IMR-90 (cell line): ENCODE measurements at regions not wholly inside any gene's neighbourhood (a gene's known extent, or its start where the extent isn't known, plus 50 kb on each side); places are given as distances from the start of the nearest gene placed in this dataset.

Experiments used
- ATAC-seq: fragments of 200-7000 bp; cut with Tn5 transposase; 2 replicates; pipeline ENCODE4 v1.9.1; 2020; ENCODE audit warnings: low read depth, mild to moderate bottlenecking, moderate library complexity
- BruUV-seq: library from RNA; stranded (reverse); fragments of 400-500 nt; replicated peaks from 2 replicates; lab custom pipeline; 2021; lab: Mats Ljungman, UMichigan
- CTCF ChIA-PET: fragments of 300-600 bp; formaldehyde crosslinking; extraction: SDS; loops from one replicate; lab custom pipeline; 2021; ENCODE audit warnings: antibody characterized with exemption; lab: Yijun Ruan, JAX
- POLR2A ChIA-PET: fragments of 300-600 bp; sonication (Branson Sonifier 250); formaldehyde crosslinking; loops from one replicate; lab custom pipeline; 2022; ENCODE audit warnings: antibody characterized with exemption; ENCODE audit not compliant: unreplicated experiment; lab: Charles Lee
- DNase-seq: peaks from one replicate; pipeline ENCODE4 v3.0.0; 2013
- H2AFZ ChIP-seq: replicated peaks from 2 replicates; pipeline ENCODE3; 2013; ENCODE audit warnings: low read length, mild to moderate bottlenecking; ENCODE audit not compliant: poor library complexity
- H2AK5ac ChIP-seq: 2 replicates; pipeline ENCODE4 v1.6.1; 2013; ENCODE audit warnings: low read depth, low read length, inconsistent platforms
- H2AK9ac ChIP-seq: replicated peaks from 2 replicates; pipeline ENCODE3; 2013; ENCODE audit warnings: mild to moderate bottlenecking, low read depth, low read length, moderate library complexity; ENCODE audit not compliant: poor library complexity
- H2BK120ac ChIP-seq: 2 replicates; pipeline ENCODE4 v1.6.1; 2013; ENCODE audit warnings: low read depth, low read length, inconsistent platforms
- H2BK15ac ChIP-seq: 3 replicates; pipeline ENCODE4 v1.6.1; 2013; ENCODE audit warnings: low read depth, low read length, inconsistent platforms
- H2BK20ac ChIP-seq: 2 replicates; pipeline ENCODE4 v1.6.1; 2013; ENCODE audit warnings: low read depth, mild to moderate bottlenecking, inconsistent platforms, low read length, moderate library complexity
- H2BK5ac ChIP-seq: 2 replicates; pipeline ENCODE4 v1.6.1; 2013; ENCODE audit warnings: mild to moderate bottlenecking, low read depth, low read length, inconsistent platforms; ENCODE audit not compliant: poor library complexity, severe bottlenecking
- H3K14ac ChIP-seq: replicated peaks from 2 replicates; pipeline ENCODE4 v1.6.1; 2013; ENCODE audit warnings: low read depth, low read length, inconsistent platforms
- H3K18ac ChIP-seq: 2 replicates; pipeline ENCODE4 v1.6.1; 2013; ENCODE audit warnings: low read depth, low read length, control low read depth
- H3K23ac ChIP-seq: 2 replicates; pipeline ENCODE4 v1.6.1; 2013; ENCODE audit warnings: low read depth, low read length, inconsistent platforms
- H3K27ac ChIP-seq: 2 replicates; pipeline ENCODE4 v1.5.1; 2013; ENCODE audit warnings: mild to moderate bottlenecking, control low read depth, low read length; ENCODE audit not compliant: insufficient read depth
- H3K27me3 ChIP-seq: 2 replicates; pipeline ENCODE4 v1.6.1; 2013; ENCODE audit warnings: low read length; ENCODE audit not compliant: control insufficient read depth, insufficient read depth
- H3K36me3 ChIP-seq: 2 replicates; pipeline ENCODE4 v1.6.1; 2013; ENCODE audit warnings: low read length, mixed read lengths; ENCODE audit not compliant: control insufficient read depth, insufficient read depth
- H3K4ac ChIP-seq: 2 replicates; pipeline ENCODE4 v1.6.1; 2013; ENCODE audit warnings: low read depth, low read length, inconsistent platforms
- H3K4me1 ChIP-seq: 2 replicates; pipeline ENCODE4 v1.6.1; 2013; ENCODE audit warnings: low read length, mixed read lengths; ENCODE audit not compliant: control insufficient read depth, insufficient read depth
- H3K4me2 ChIP-seq: 2 replicates; pipeline ENCODE4 v1.6.1; 2013; ENCODE audit warnings: low read depth, mild to moderate bottlenecking, control low read depth, low read length, moderate library complexity
- H3K4me3 ChIP-seq: 2 replicates; pipeline ENCODE4 v1.5.1; 2013; ENCODE audit warnings: low read depth, mild to moderate bottlenecking, control low read depth, low read length, moderate library complexity; ENCODE audit not compliant: insufficient read depth
- H3K56ac ChIP-seq: 2 replicates; pipeline ENCODE4 v1.6.1; 2013; ENCODE audit warnings: low read length, inconsistent platforms; ENCODE audit not compliant: insufficient read depth; ENCODE audit errors: extremely low read depth
- H3K79me1 ChIP-seq, 2 experiments: 2 replicates each; pipeline ENCODE4 v1.6.1; 2013; ENCODE audit warnings: low read length in 2 of 2, inconsistent platforms in 1 of 2, low read depth in 1 of 2
- H3K9ac ChIP-seq: 2 replicates; pipeline ENCODE4 v1.6.1; 2013; ENCODE audit warnings: low read depth, low read length, control low read depth
- H3K9me1 ChIP-seq: 2 replicates; pipeline ENCODE4 v1.6.1; 2013; ENCODE audit warnings: low read length, inconsistent platforms; ENCODE audit not compliant: insufficient read depth
- H3K9me3 ChIP-seq: 2 replicates; pipeline ENCODE4 v1.6.1; 2013; ENCODE audit warnings: low read length; ENCODE audit not compliant: control insufficient read depth, insufficient read depth
- H4K20me1 ChIP-seq: 2 replicates; pipeline ENCODE4 v1.6.1; 2013; ENCODE audit warnings: low read length, inconsistent platforms; ENCODE audit not compliant: insufficient read depth
- H4K5ac ChIP-seq: 2 replicates; pipeline ENCODE4 v1.6.1; 2013; ENCODE audit warnings: mild to moderate bottlenecking, low read depth, low read length, control low read depth
- H4K8ac ChIP-seq, 2 experiments: 2 replicates each; pipeline ENCODE4 v1.6.1; 2013; ENCODE audit warnings: low read depth in 2 of 2, low read length in 2 of 2, control low read depth in 1 of 2, inconsistent platforms in 1 of 2
- H4K91ac ChIP-seq: 2 replicates; pipeline ENCODE4 v1.6.1; 2013; ENCODE audit warnings: low read depth, low read length, inconsistent platforms; ENCODE audit not compliant: insufficient read depth
- BHLHE40 ChIP-seq: fragments of 150-350 bp; IDR thresholded peaks from 2 replicates; pipeline ENCODE4 v1.6.1; 2016; ENCODE audit warnings: mild to moderate bottlenecking, low read depth, low read length
- CEBPB ChIP-seq: IDR thresholded peaks from 2 replicates; pipeline ENCODE4 v1.6.1; 2012; ENCODE audit warnings: low read depth, low read length, improper control_type of control experiment
- CHD1 ChIP-seq: IDR thresholded peaks from 2 replicates; pipeline ENCODE4 v1.6.1; 2012; ENCODE audit warnings: low read depth, low read length, improper control_type of control experiment
- CTCF ChIP-seq: conservative IDR thresholded peaks from 2 replicates; pipeline ENCODE4 v1.5.1; 2012; ENCODE audit warnings: mild to moderate bottlenecking, low read depth, low read length, improper control_type of control experiment
- FOS ChIP-seq: fragments of 150-350 bp; IDR thresholded peaks from 2 replicates; pipeline ENCODE4 v1.6.1; 2016; ENCODE audit warnings: low read depth, low read length
- MAFK ChIP-seq: IDR thresholded peaks from 2 replicates; pipeline ENCODE4 v1.6.1; 2012; ENCODE audit warnings: low read depth, low read length, improper control_type of control experiment
- MAZ ChIP-seq: IDR thresholded peaks from 2 replicates; pipeline ENCODE4 v1.6.1; 2012; ENCODE audit warnings: low read depth, mild to moderate bottlenecking, low read length, improper control_type of control experiment, moderate library complexity, borderline replicate concordance
- MXI1 ChIP-seq: IDR thresholded peaks from 2 replicates; pipeline ENCODE4 v1.6.1; 2012; ENCODE audit warnings: low read depth, mild to moderate bottlenecking, low read length, moderate library complexity, borderline replicate concordance
- NFE2L2 ChIP-seq: fragments of 150-350 bp; IDR thresholded peaks from 2 replicates; pipeline ENCODE4 v1.6.1; 2016; ENCODE audit warnings: low read depth, mild to moderate bottlenecking, low read length
- POLR2A ChIP-seq: IDR thresholded peaks from 2 replicates; pipeline ENCODE4 v1.6.1; 2012; ENCODE audit warnings: mild to moderate bottlenecking, low read depth, low read length
- RAD21 ChIP-seq: IDR thresholded peaks from 2 replicates; pipeline ENCODE4 v1.6.1; 2012; ENCODE audit warnings: low read length, improper control_type of control experiment
- RCOR1 ChIP-seq: IDR thresholded peaks from 2 replicates; pipeline ENCODE4 v1.6.1; 2012; ENCODE audit warnings: mild to moderate bottlenecking, low read length, improper control_type of control experiment; ENCODE audit not compliant: insufficient replicate concordance
- RFX5 ChIP-seq: IDR thresholded peaks from 2 replicates; pipeline ENCODE4 v1.8.0; 2012; ENCODE audit warnings: low read depth, mild to moderate bottlenecking, low read length, moderate library complexity
- SMC3 ChIP-seq: fragments of 150-350 bp; IDR thresholded peaks from 2 replicates; pipeline ENCODE4 v1.6.1; 2016; ENCODE audit warnings: low read depth, mild to moderate bottlenecking, antibody characterized with exemption, low read length, moderate library complexity
- USF2 ChIP-seq: fragments of 150-350 bp; IDR thresholded peaks from 2 replicates; pipeline ENCODE4 v1.6.1; 2017; ENCODE audit warnings: mild to moderate bottlenecking, antibody characterized with exemption, low read length, low read depth
- dilution Hi-C: fragments of 300-500 bp; cut with HindIII; formaldehyde crosslinking; loops from one replicate; pipeline ENCODE4 v1.14.3; 2018; ENCODE audit warnings: low sequenced_read_pairs; ENCODE audit not compliant: unreplicated experiment
- in situ Hi-C: fragments of 300-500 bp; cut with MboI; formaldehyde crosslinking; loops from 3 replicates; pipeline ENCODE4 v1.14.3; 2019; ENCODE audit warnings: low sequenced_read_pairs, inconsistent platforms, mixed read lengths
- intact Hi-C: fragments of 100-400 bp; cut with micrococcal nuclease; formaldehyde crosslinking; loops from 2 replicates; pipeline ENCODE4 v1.10.0; 2022
- TF ChIP-seq, protein P1 (sequence below): fragments of 150-350 bp; IDR thresholded peaks from 2 replicates; pipeline ENCODE4 v1.6.1; 2016; ENCODE audit warnings: low read depth, mild to moderate bottlenecking, low read length, moderate library complexity, borderline replicate concordance

DNA sequence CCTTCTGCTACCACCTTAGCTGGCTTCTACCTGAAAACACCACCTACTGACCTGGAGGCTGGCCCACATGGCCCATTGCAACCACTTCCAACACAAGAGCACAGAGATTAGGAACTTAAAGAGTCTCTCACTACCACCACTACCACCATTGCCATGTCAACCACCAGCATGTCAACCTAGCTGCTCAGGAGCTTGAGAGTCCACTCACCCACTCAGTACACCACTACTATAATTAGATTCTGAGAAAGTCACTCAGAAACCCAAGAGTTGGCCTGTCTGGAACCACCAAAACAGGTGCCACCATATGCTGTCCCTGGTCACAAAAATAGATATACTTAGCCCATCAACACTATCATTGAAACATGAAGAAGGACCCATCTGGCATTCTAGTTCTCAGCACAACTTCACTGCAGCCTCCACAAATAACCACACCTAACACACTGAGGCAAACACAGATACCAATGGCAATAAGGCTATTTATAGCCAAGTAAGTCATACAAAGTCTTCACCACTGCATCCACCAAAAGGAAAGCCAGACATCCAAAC lies 806.7 kb upstream of the EPHA6 start:
- Histone ChIP-seq H4K20me1 (no peaks in the 10 kb centered on the region), H3K9me1 (no peaks in the 10 kb centered on the region), H3K56ac (no peak overlapping the region), H2AK5ac (no peak overlapping the region), H2BK20ac (no peak overlapping the region), H2BK15ac (no peak overlapping the region), H4K8ac (no peak overlapping the region), H2AFZ (no peak overlapping the region), H2BK5ac (no peak overlapping the region), H3K79me1 (no peaks in the 10 kb centered on the region), H3K4me2 (no peak overlapping the region), H3K4me1 (no peaks in the 10 kb centered on the region), H3K27ac (no peak overlapping the region), H3K9me3 (peaks cover 15% of the 10 kb centered on the region), H3K4ac (no peak overlapping the region), H3K14ac (no peak overlapping the region), H3K18ac (no peak overlapping the region), H2AK9ac (no peak overlapping the region), H3K4me3 (no peak overlapping the region), H3K27me3 (no peaks in the 10 kb centered on the region), H3K9ac (no peak overlapping the region), H2BK120ac (no peak overlapping the region), H3K36me3 (no peaks in the 10 kb centered on the region), H3K23ac (no peak overlapping the region), H4K5ac (no peak overlapping the region), H4K91ac (no peak overlapping the region)
- CTCF ChIA-PET, result no interaction called here
- intact Hi-C loops (no loop called here), in situ Hi-C loops (no loop called here), dilution Hi-C loops (no loop called here)
- TF ChIP-seq USF2 (no peak), FOS (no peak), BHLHE40 (no peak), MXI1 (no peak), POLR2A (no peak), MAFK (no peak), MAZ (no peak), NFE2L2 (no peak), SMC3 (no peak), CEBPB (no peak), RCOR1 (no peak), CTCF (no peak), RAD21 (no peak), RFX5 (no peak), CHD1 (no peak)
- TF ChIP-seq, protein P1, sequence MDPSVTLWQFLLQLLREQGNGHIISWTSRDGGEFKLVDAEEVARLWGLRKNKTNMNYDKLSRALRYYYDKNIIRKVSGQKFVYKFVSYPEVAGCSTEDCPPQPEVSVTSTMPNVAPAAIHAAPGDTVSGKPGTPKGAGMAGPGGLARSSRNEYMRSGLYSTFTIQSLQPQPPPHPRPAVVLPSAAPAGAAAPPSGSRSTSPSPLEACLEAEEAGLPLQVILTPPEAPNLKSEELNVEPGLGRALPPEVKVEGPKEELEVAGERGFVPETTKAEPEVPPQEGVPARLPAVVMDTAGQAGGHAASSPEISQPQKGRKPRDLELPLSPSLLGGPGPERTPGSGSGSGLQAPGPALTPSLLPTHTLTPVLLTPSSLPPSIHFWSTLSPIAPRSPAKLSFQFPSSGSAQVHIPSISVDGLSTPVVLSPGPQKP, result no peak
- DNase-seq (no peak), ATAC-seq (no peak)
- no TSS peak for BruUV-seq
- POLR2A ChIA-PET, result no interaction called here
